AG08396 (cell line): ENCODE measurements at regions not wholly inside any gene's neighbourhood (a gene's known extent, or its start where the extent isn't known, plus 50 kb on each side); places are given as distances from the start of the nearest gene placed in this dataset.

ENCODE experiments used
- DNase-seq: peaks from one replicate; pipeline ENCODE4 v3.0.0; 2012; ENCODE audit warnings: low spot score, mixed read lengths

DNA sequence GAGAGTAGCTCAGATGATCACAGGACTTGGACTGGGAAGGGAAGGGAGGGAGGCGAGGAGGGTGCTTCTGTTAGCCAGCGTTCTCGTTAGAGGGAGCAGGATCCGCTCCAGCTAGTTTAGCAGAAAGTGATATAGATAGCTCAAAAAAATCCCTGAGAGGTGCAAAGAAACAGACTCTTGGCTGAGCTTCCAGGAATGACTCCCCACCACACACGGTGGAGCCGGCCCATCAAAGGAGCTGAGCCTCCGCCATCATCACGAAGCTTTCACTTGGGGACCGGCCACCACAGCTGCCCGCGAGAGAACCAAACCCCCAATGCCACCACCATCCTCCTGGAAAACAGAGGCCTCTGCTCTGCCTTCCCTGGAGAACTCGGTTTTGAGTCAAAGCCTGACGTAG is 124.6 kb upstream of the BCL2L14 start:
- DNase-seq: no peak

DNA sequence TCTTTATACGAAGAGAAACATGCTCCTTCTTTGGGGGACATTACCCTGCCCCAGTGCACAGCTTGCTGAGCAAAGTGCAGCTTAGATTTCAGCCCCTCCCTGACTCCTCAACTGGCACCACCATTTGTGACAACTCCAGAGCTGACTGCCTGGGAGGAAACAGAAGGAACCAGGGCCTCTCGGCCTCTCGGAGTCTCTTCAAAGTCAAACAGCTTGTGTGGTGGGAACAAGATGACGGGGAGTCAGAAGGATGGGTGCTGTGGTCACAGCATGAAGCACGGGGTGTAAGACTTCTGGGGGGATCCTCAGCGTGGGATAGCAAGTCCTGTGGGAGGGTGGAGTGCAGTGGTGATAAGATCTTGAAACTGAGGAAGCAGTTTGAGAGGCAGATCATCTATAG is 123.5 kb upstream of the BCL2L14 start:
- DNase-seq: no peak

DNA sequence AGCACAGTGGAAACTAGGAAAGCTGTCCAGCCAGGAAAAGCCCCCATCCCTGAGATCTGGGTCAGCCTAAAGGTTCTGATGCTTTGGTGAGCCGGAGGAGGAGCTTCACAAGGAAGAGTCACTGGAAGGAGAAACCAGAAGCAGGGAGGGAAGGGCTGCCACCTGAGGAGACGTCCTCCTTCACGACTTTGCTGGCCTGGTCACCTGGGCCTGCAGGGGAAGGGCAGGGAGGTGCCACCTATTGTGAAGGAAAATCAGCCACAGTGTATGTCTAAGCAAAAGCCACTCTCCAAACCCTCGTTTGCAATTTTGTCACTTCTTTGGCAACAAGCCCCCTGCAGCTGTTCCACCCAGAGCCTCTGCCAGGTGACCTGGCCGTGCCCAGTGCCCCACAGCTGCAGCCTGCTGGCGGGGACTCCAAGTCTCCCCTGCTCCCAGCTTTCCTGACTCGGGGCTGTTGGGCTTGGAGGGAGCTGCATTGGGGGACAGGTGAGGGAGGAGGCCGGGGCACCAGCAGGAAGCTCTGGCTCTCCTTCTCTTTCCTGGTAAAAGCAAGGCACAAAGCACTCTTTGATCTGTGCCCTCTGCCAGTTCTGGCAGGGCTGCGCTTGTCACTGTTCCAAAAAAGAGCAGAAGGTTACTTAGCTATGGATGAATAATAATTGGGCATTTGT is 120.9 kb upstream of the BCL2L14 start:
- DNase-seq: no peak

DNA sequence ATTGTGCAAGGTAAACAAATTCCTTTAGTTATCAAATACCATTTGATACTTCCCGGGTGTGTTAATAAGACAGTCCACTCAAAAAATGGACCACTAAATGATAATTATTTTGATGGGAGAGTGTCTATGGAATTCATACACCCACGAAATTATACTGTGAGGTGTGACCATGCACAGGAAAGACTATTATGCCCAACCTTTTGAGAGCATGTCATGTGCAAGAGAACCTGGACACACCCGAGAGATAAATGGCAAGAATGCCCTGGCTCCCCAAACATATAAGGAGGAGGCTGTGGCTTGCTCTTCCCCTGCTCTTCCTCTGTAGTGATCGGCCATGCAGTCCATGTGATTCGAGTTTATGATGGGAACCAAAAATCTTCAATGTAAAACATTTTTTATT is 119.5 kb upstream of the BCL2L14 start:
- no peak for DNase-seq

DNA sequence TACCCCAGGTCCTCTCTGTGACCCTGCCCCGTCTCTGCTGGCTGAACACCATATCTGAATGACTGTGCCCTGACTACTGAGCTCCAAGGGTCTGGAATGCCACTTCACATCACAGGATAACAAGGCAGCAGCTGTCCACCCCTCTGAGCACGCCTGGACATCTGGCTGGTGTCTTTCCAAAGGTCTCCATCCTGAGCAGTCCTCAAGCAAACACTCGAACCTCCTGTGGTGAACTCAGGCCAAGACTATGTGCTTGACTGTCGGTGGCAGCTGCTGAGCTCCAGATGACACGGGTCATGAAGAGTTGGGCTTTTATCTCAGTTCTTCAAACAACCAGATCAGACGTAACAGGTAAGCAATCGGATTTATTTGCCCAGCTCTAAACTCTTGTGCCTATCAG is 117.2 kb upstream of the BCL2L14 start:
- no peak for DNase-seq

DNA sequence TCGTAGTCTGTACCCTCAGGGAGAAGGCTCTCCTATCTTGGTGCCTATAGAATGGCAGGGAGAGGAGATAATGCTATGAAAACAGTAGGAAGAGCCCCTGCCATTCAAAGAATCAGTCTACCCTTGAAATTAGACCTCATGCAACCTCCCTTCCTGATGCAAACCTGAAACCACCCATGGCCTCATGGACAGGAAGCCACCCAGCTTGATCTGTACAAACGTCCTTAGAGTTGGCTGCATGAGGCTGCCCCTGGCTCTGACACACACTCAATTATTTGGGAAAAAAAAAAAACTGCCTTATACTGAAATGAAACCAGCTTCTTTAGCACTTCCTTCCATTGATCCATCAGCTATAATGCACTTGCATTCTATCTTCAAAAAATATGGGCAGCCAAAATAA is 116.6 kb upstream of the BCL2L14 start:
- no peak for DNase-seq

DNA sequence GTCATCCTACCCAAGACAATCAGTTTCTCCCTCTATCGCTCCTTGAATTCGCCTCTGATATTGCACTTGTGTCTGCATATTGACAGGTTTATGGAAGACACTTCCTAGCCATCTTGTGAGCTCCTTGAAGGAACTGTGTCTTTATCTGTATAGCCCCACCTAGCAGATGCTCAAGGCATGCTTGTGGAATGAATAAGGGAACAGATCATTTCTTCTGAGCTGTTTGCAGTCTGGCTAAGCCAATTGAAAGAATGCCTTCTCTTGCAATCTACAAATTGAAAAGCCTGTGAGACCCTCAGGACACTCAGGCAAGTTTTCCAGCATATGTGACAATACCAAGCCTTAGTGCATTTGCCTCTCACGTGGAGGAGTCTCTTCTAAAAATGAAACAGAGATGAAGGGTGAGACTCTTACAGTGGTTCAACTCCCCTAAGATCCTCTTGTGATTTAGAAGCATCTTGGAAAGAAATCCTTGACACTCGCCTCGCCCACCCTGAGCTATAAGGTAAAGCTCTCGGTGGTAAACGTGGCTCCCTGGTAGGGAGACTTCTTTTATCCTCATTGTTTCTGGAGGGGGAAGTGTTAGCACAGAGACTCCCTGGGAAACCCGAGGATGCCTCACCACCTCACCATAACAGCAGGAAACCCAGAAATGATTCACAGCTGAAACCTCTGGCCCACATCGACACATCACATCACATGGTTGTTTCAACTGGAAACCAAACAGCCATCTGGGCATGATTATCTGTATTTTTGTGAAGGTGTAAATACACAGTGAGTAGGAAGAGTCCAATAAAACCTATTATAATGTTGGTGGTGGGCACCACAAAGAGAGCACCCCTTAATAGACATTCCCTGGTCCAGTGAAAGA is 112.3 kb upstream of the BCL2L14 start:
- DNase-seq: peak; percentile 89

DNA sequence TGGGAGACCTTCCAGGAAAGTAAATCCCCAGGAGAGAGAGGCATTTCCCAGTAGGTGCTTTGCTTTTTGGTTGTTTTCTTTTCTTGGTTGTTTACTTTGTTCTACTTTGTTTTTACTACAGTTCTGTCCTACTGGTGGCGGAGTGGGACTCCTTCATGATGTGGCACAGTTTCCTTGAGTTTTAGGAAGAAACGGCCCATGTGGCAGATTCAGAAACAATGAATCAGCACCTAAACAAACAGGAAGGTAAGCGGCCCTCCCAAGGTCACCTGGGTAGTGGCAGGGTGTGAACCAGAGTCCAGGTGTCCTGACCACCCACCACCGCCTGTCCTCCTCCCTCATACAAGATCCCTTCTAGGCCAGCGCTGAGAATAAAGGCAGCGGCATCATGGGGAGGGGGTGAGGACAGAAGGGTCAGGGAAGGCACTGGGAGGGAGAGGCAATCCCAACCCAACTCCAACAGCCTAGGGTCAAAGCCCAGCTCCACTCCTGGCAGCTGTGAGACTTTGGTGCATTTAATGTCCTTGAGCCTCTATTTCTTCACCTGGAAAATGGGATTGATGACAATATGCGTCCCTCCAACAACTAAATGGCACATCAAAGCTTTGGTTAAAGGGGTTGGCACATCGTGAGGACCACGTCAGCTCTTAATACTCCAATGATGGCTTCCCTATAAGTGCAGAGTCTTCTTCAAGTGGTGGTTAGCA is 111.5 kb upstream of the BCL2L14 start:
- DNase-seq: no peak

DNA sequence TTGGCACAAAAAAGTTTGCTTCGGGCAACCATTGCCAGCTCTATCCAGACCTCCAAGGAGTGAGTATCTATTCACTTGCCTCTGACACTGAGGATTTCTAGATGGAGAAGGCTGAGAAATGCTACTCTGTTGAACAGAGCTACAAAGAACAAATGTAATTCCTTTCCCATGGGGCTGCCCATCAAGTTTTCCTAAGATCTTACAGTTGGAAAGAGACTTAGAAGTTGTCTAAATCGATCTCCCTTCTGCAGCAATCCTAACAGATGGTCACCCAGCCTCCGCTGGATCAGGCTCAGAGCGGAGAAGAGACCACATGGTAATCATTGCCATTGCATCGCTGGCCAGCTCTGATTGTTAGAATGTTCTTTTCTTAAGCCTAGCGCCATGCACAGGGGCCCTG is 110.1 kb upstream of the BCL2L14 start:
- no peak for DNase-seq

DNA sequence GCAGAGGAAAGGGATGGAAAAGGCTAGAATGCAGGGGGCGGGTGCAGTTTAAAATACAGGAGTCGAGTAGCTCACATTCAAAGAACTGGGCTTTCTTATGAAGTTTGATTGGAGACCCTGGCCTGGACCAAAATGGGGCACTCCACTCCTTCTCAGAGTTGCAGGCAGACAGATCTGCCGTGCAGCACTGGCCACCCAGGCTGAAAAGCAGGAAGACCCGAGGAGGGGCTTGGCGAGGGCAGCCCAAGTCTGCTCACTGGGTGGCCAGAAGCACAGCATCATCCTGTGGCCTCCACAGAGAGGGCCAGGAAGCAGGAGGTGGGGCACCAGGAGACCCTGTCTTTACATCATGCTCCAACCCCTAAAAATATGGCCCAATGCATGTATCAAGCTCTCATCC is 109.1 kb upstream of the BCL2L14 start:
- no peak for DNase-seq

DNA sequence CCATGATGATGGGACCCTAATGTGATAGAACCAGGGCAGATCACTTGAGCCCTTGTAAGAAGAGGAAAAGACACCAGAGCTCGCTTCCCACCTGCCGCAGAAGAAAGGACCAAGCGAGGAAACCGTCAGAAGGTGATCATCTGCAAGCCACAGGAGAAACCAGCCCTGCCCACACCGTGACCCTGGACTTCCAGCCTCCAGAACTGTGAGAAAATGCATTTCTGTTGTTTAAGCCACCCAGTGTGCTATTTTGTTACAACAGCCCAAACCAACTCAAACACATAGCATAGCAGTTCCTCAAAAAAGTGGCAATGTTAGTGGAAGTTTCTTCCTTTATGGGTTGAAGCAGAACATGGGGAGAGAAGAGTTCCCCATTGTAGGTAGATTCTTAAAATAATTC is 107.9 kb upstream of the BCL2L14 start:
- DNase-seq: no peak

DNA sequence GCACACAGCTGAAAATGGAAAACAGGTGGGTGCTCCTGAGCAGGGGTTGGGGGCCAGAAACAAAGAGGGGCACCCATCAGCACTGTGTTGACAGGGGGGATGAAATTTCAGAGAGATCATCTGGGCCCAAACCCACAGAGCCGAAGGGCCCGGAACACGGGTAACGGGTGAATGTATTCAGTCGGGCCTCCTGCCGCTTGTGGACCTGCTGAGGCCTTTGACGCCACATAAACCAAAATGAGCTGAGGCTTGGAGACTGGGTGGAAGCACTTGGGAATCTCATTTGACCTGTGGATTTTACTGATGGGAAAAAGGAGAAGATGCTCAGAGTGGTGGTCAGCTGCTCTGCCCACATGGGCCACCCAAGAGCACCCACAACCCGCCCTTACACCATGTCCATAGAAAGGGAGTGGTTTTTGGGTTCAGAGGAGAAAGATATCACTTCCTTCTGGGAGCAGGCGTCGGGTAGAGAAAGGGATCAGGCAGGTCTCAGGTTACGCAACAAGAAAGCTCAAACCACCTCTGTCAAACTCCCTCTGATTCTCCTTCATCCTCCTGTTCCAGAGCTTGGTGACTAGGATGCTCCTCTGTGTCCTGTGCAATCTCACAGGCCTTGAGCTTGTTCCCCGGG is 106.8 kb upstream of the BCL2L14 start:
- DNase-seq: no peak

DNA sequence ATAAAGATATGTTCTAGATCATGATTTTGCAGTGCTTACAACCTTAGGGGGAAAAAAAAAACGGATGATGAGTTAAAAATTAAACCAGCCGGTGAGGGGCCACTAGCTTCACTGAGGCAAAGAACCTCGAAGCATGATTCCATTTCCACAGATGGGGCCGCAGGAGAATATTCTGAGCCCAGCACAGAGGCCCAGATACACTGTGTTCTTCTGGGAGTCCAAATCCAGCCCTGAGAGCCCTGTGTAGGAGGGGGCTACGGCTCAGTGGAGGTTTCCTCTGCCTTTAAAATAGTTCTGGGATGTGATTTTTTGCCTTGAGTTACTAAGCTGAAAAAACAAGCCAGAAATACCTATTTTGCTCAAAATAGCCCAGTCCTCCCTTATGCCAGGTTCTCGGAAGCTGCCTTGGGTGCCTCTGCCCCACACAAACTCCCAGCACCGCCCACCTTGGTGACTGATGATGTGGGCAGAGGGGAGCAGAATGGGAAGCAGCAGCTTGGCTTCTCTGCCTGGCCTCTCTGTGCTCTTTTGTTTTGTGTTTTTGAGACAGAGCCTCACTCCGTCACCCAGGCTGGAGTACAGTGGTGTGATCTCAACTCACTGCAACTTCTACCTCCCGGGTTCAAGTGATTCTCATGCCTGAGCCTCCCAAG is 105.4 kb upstream of the BCL2L14 start:
- no peak for DNase-seq

DNA sequence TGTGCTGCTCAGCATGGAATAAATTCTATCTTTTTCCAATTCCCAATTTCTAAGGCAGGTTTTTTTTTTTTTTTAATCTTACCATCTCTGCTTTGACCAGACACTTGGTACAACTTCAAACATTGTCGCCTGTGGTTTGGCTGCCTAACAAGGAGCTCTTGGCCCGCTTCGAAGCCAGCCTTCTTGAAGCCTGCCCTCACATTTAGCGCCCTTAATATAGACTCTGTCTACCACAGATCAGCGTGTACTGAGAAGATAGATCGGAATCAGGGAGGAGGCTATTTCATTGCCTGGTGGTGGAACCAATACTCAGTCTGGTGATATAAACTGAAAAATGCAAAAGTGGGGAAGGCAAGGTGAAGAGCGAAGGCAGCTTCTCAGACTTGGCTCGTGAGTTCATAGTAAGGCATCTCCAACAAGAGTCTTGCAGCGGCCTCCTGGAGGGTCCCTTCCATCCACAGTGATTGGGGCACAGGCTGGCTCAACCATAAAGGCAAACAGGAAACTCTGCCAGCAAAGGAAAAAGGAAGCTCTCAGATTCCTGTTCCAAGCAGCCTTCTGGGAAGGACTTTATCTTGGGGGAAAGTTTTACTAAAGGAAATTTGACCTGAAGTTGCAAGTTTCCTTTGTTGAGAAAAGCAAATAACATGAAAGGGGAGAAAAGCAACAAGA is 103.2 kb upstream of the BCL2L14 start:
- no peak for DNase-seq

DNA sequence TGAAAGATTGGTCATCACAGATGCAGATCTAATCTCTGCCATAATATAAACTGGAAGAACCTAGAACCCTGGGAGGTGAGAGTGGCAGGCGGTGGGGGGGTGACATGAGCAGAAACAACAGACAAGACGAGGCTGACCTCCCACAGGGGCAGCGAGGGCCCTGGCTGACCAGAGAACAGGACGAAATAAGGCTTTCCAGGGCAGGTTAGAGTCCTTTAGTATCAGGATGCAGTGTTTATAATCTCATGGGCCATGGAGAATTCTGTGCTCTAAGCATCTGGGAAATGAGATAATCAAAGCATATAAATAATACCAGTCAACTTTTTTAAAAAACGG is 102.7 kb upstream of the BCL2L14 start:
- DNase-seq: no peak

DNA sequence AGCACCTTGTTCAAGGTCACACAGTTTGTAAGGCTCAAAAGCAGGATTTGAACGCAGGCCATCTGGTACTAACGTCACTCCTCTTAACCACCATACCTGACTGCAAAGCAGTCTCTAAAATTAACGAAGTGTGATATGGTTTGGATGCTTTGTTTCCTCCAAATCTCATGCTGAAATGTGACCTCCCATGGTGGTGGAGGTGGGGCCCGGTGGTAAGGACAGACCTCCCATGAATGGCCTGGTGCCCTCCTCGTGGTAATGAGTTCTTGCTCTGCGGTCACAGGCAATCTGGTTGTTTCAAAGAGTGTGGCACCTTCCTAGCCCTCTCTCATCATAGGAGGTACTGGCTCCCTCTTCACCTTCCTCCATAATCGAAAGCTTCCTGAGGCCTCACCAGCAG is 102.2 kb upstream of the BCL2L14 start:
- no peak for DNase-seq

DNA sequence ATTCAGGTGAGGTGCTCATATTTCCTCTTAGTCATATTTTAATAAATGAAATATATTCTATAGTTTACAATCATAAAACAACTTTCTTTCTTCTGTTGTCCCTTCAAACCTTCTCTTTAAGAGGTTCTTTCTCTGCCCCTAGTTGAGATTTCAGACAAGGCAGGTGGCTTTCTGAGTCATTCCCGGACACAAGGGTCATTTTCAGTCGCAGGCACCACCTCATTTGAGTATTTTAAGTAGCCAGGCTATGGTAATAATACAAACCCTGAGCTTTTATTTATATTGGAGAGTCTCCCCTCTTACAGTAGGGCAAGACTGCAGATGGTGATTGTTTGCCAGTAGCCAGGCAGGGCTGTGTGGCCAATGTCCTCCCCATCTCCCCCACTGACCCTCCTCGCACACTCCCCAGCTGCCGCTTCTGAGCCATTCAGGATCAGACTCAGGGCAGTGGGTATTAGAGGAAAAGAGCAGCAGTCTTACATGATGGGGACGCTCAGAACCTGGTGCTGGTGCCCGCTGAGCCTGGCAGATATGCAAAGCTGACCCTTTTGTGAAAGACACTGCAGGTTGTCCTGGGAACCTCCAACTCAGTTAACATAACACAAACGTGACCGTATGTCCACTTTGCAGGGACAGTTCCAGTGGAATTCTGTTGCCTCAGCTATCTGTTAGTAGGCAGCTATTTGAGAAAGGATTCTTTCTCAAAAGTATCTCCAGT is 101.1 kb upstream of the BCL2L14 start:
- no peak for DNase-seq

DNA sequence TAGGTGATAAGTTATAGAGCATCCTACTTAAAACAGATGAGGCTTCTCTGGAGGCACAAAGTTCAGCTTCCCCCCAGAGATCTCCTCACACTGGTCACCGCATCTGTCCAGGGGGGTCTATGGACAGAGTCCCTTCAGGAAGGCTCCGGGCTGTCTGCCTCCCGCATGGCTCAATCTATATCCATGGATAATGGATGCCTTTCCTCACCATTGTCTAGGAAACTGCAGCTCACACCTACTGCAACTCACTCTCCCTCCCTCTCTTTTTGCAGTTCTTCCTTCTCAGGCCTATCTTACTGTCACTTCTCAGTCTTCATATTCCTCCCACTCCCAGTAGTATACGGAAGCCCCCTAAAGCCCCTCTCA is 100.6 kb upstream of the BCL2L14 start:
- no peak for DNase-seq

DNA sequence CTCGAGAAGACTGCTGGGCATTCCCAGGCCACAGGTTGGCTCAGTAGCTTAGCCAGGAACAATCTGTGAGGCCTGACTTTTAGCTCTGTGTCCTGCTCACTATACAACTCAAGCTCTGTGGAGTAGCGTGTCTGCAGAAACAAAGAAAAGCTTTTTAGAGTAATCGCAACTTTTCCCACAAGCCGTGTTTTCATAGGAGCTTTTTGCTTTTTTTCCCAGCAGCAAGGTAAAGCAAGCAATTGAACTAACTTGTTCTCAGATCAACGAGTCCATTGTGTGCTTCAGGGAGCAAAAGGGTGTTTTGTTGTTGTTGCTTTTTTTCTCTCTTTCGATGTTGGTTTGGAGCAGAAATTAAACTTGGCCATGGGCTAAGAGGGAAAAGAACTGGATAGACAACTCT is 97.3 kb upstream of the BCL2L14 start:
- DNase-seq: no peak

DNA sequence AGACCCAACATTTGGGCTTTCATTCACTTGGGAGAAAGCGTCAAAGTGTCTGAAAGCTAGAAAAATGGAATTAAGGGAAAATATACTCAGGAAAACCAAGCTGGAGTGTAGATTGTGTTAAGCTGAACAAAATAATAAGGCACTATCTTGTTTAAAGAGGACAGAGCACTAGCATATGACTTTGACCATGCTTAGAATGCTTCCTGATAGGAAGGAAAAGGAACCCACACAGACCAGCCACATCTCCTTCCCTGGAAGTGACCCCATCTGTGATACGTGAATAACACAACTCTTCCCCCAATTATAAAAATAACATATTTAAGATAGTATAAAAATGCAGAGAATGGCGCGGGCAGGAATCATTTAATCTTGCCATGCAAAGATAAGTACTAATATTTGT is 94.7 kb upstream of the BCL2L14 start:
- no peak for DNase-seq

DNA sequence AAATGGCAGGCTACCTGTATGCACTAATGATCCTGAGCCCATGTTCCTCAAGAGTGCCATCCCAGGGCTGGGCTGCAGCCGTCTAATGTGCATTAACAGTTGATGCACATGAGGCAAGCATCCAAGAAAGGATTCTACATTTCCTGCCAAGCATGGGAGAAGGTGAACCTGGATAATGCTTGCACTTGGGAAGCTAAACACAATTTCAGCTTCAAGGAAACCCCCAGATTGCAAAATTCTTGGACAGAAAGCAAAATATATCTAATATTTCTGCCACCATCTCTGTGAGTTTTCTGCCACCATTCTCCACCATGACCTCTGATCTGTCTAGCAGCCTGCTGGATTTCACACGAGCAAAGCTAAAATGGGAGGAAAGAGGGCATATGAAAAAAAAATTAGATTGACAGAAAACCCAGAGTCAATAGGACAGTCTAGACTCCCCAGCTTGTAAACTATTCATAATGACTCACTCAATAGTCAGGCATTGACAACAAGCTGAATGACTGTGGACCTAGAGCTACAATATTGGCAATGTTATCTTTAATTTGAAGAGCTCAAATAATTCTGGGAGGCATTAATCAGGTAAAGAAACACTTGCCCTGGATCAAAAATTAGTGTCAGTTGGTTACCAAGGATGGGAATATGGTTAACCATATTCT is 91.9 kb upstream of the BCL2L14 start:
- peak; percentile 20 for DNase-seq
